GM19035 (cell line): ENCODE measurements at regions not wholly inside any gene's neighbourhood (a gene's known extent, or its start where the extent isn't known, plus 50 kb on each side); places are given as distances from the start of the nearest gene placed in this dataset.

Experiments
- ATAC-seq: cut with Tn5 transposase; IDR thresholded peaks from one replicate; pipeline ENCODE4 v1.9.1; 2021; ENCODE audit not compliant: unreplicated experiment

GRCh38 chr2:20111311-20112131 lies 60.1 kb upstream of the LAPTM4A start:
- ATAC-seq = no peak

GRCh38 chr2:20110876-20111275 lies 59.4 kb upstream of the LAPTM4A start:
- ATAC-seq = no peak

- ATAC-seq = no peak
Observed at GRCh38 chr2:20110383-20110782, 59.0 kb upstream of the LAPTM4A start.

- no peak for ATAC-seq
Observed at GRCh38 chr2:20108655-20109396, 57.4 kb upstream of the LAPTM4A start.

- ATAC-seq = no peak
Observed at GRCh38 chr2:20107776-20108175, 56.3 kb upstream of the LAPTM4A start.

GRCh38 chr2:20107352-20107751 lies 55.9 kb upstream of the LAPTM4A start:
- no peak for ATAC-seq

GRCh38 chr2:20106746-20107145 lies 55.3 kb upstream of the LAPTM4A start:
- ATAC-seq = no peak

GRCh38 chr2:20104900-20105545 lies 53.6 kb upstream of the LAPTM4A start:
- no peak for ATAC-seq

- ATAC-seq = no peak
Observed at GRCh38 chr2:20103530-20103929, 52.1 kb upstream of the LAPTM4A start.
